RWPE1 (cell line): ENCODE measurements at regions not wholly inside any gene's neighbourhood (a gene's known extent, or its start where the extent isn't known, plus 50 kb on each side); places are given as distances from the start of the nearest gene placed in this dataset.

ENCODE experiments used
- CTCF ChIA-PET: fragments of 350-600 bp; sonication (Branson Sonifier 250); formaldehyde crosslinking; extraction: SDS; loops from one replicate; lab custom pipeline; 2021; lab: Yijun Ruan, JAX
- POLR2A ChIA-PET: fragments of 400-600 bp; formaldehyde crosslinking; extraction: SDS; loops from one replicate; lab custom pipeline; 2020; ENCODE audit warnings: antibody characterized with exemption; ENCODE audit not compliant: low non-redundant PET; lab: Yijun Ruan, JAX
- DNase-seq: peaks from one replicate; pipeline ENCODE4 v3.0.0; 2012; ENCODE audit warnings: low spot score
- H3K27ac ChIP-seq: fragments of 450-650 bp; 2 replicates; pipeline ENCODE4 v1.5.1; 2017
- CTCF ChIP-seq: fragments of 450-650 bp; conservative IDR thresholded peaks from 2 replicates; pipeline ENCODE4 v1.5.1; 2017; ENCODE audit warnings: low read depth, mild to moderate bottlenecking

DNA sequence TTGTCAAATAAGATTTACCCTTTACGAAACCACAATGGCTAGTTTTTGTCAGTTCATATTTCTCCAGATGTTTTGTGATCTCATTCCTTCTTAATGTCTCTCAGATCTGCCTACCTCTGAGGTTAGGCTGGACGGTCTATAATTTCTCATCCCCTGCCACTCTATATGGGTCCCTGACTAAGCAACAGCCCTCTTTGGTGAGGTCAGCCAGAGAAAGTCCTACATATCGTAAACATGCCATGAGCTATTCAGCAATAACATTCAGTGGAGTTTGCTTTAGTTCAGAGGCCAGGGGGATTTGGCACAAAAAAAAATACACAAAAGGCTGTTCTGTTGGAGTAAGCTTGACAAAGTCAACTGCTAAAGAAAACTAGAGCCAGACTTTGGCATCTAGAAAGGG lies 192.1 kb upstream of the NCKAP5 start:
- ChIA-PET CTCF (no interaction called here), POLR2A (no interaction called here)
- TF ChIP-seq CTCF = no peak
- DNase-seq = no peak
- no peak overlapping the region for H3K27ac ChIP-seq

- H3K27ac ChIP-seq = no peak overlapping the region
- CTCF ChIA-PET = interaction anchor here (0.7 kb wide), 1 partner anchor 88 kb away, joined by 3 read pairs; no protein-coding TSS in a partner anchor
These were observed 197.4 kb upstream of the NCKAP5 start for GRCh38 chr2:133765658-133766057.

GRCh38 chr2:133766164-133766832 lies 198.0 kb upstream of the NCKAP5 start:
- TF ChIP-seq CTCF = no peak
- POLR2A ChIA-PET = interaction anchor here (0.7 kb wide), 1 partner anchor 11 kb away, joined by 3 read pairs; no protein-coding TSS in a partner anchor
- CTCF ChIA-PET = no interaction called here
- DNase-seq = no peak
- no peak overlapping the region for H3K27ac ChIP-seq

More at GRCh38 chr2:133765658-133766057, 197.4 kb upstream of the NCKAP5 start:
- no peak for TF ChIP-seq CTCF
- POLR2A ChIA-PET = interaction anchor here (0.7 kb wide), 1 partner anchor 10 kb away, joined by 3 read pairs; no protein-coding TSS in a partner anchor
- no peak for DNase-seq

GRCh38 chr2:133768256-133768655 lies 200.0 kb upstream of the NCKAP5 start:
- TF ChIP-seq CTCF = no peak
- POLR2A ChIA-PET = no interaction called here

GRCh38 chr2:133768658-133769435 lies 200.6 kb upstream of the NCKAP5 start:
- no peak overlapping the region for H3K27ac ChIP-seq
- ChIA-PET CTCF (interaction anchor here (0.5 to 1.2 kb wide), 2 partner anchors 11 to 554 kb away, joined by 3 to 4 read pairs; no protein-coding TSS in a partner anchor), POLR2A (no interaction called here)
- TF ChIP-seq CTCF = no peak
- DNase-seq = no peak

More at GRCh38 chr2:133768256-133768655, 200.0 kb upstream of the NCKAP5 start:
- CTCF ChIA-PET = interaction anchor here (0.5 to 0.6 kb wide), 2 partner anchors 108 to 553 kb away, joined by 3 read pairs; no protein-coding TSS in a partner anchor
- no peak for DNase-seq
- H3K27ac ChIP-seq = no peak overlapping the region

DNA sequence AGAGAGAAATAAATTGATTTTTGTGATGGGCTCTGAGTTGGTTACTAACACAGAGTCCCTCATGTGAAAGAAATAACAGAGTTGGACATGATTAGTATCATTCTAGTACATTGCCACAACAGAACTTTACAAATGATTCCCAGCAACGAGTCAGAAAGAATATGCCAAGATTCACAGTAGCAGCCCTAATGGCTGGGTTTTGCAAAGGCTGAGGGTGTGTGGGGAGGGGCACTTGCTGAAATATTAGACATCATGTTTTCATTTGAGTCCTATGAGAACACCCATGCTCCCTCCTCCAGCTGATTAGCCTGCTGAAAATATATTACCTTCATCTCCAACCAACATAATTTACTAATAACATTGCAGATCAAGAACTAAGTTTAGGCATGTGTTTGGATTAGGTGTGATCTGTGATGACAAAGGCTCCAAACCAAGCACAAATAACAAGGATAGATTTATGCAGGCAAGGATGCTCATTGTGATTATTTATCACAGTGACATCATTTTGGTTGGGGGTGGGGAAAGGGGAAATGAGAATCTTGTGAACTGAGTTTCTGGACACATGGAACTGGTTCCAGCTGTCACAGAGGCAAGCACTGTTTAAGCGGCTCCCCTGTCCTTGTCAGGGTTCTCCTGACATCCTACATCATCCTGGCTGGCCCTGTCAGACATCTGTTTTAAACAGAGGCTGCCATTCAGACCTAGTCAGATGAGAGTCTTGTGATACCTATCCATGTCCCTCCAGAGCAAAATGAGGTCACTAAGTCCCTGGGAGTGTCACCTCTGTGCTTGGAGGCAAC lies 205.8 kb upstream of the NCKAP5 start:
- CTCF ChIA-PET = no interaction called here
- TF ChIP-seq CTCF = no peak
- DNase-seq = no peak
- H3K27ac ChIP-seq = no peak overlapping the region
- POLR2A ChIA-PET = no interaction called here
